H9 (cell line): ENCODE measurements at regions not wholly inside any gene's neighbourhood (a gene's known extent, or its start where the extent isn't known, plus 50 kb on each side); places are given as distances from the start of the nearest gene placed in this dataset.

Experiments used
- DNase-seq: peaks from one replicate; pipeline ENCODE4 v3.0.0-alpha.2; 2017
- H2AFZ ChIP-seq: one replicate; pipeline ENCODE4 v1.6.1; 2013; ENCODE audit warnings: mild to moderate bottlenecking, low read length, control low read depth, moderate library complexity
- H2AK5ac ChIP-seq: 2 replicates; pipeline ENCODE4 v1.6.1; 2013; ENCODE audit warnings: low read length, control low read depth, mixed read lengths; ENCODE audit not compliant: insufficient read length
- H2BK120ac ChIP-seq: one replicate; pipeline ENCODE4 v1.6.1; 2013; ENCODE audit warnings: low read depth, mild to moderate bottlenecking, low read length, control low read depth, inconsistent platforms; ENCODE audit not compliant: poor library complexity, severe bottlenecking
- H2BK12ac ChIP-seq: 2 replicates; pipeline ENCODE4 v1.6.1; 2013; ENCODE audit warnings: low read length, control low read depth, mixed read lengths, low read depth; ENCODE audit not compliant: insufficient read length
- H2BK15ac ChIP-seq: 2 replicates; pipeline ENCODE4 v1.6.1; 2013; ENCODE audit warnings: low read depth, low read length, control low read depth
- H2BK20ac ChIP-seq: one replicate; pipeline ENCODE4 v1.6.1; 2013; ENCODE audit warnings: low read depth, mild to moderate bottlenecking, low read length, control low read depth, inconsistent platforms; ENCODE audit not compliant: poor library complexity, severe bottlenecking
- H2BK5ac ChIP-seq: 2 replicates; pipeline ENCODE4 v1.6.1; 2013; ENCODE audit warnings: low read length, control low read depth, mixed read lengths; ENCODE audit not compliant: insufficient read length
- H3K14ac ChIP-seq: 2 replicates; pipeline ENCODE4 v1.6.1; 2013; ENCODE audit warnings: low read length, control low read depth; ENCODE audit not compliant: insufficient read depth
- H3K18ac ChIP-seq: 2 replicates; pipeline ENCODE4 v1.6.1; 2013; ENCODE audit warnings: low read depth, mild to moderate bottlenecking, mixed read lengths, low read length, control low read depth; ENCODE audit not compliant: insufficient read length
- H3K23ac ChIP-seq: 2 replicates; pipeline ENCODE4 v1.6.1; 2013; ENCODE audit warnings: low read length, control low read depth, mixed read lengths, low read depth; ENCODE audit not compliant: insufficient read length
- H3K23me2 ChIP-seq: 2 replicates; pipeline ENCODE4 v1.6.1; 2013; ENCODE audit warnings: low read depth, mild to moderate bottlenecking, mixed read lengths, low read length, control low read depth; ENCODE audit not compliant: insufficient read length, poor library complexity, severe bottlenecking
- H3K27ac ChIP-seq: 2 replicates; pipeline ENCODE4 v1.5.1; 2013; ENCODE audit warnings: low read length, control low read depth, mixed read lengths, low read depth; ENCODE audit not compliant: insufficient read length
- H3K27me3 ChIP-seq: 2 replicates; pipeline ENCODE4 v1.6.1; 2013; ENCODE audit warnings: low read length, control low read depth, inconsistent platforms; ENCODE audit not compliant: insufficient read depth
- H3K4ac ChIP-seq: 2 replicates; pipeline ENCODE4 v1.6.1; 2013; ENCODE audit warnings: low read depth, mild to moderate bottlenecking, control low read depth, inconsistent platforms, low read length, moderate library complexity
- H3K4me1 ChIP-seq: 2 replicates; pipeline ENCODE4 v1.6.1; 2013; ENCODE audit warnings: low read length, control low read depth, inconsistent platforms; ENCODE audit not compliant: insufficient read depth
- H3K4me2 ChIP-seq: 2 replicates; pipeline ENCODE4 v1.6.1; 2013; ENCODE audit warnings: low read length, control low read depth, mixed read lengths; ENCODE audit not compliant: insufficient read length, insufficient read depth
- H3K56ac ChIP-seq: 2 replicates; pipeline ENCODE4 v1.6.1; 2013; ENCODE audit warnings: low read depth, mild to moderate bottlenecking, mixed read lengths, low read length, control low read depth; ENCODE audit not compliant: insufficient read length
- H3K79me1 ChIP-seq: 2 replicates; pipeline ENCODE4 v1.6.1; 2013; ENCODE audit warnings: low read depth, mild to moderate bottlenecking, moderate library complexity, low read length, control low read depth, inconsistent platforms; ENCODE audit not compliant: insufficient read depth, poor library complexity, severe bottlenecking
- H3K79me2 ChIP-seq: 2 replicates; pipeline ENCODE4 v1.6.1; 2013; ENCODE audit warnings: low read length, control low read depth, inconsistent platforms; ENCODE audit not compliant: insufficient read depth
- H3K9ac ChIP-seq: 2 replicates; pipeline ENCODE4 v1.6.1; 2013; ENCODE audit warnings: low read length, control low read depth, mixed read lengths; ENCODE audit not compliant: insufficient read length; ENCODE audit errors: extremely low read depth
- H3K9me3 ChIP-seq: one replicate; pipeline ENCODE4 v1.6.1; 2013; ENCODE audit warnings: low read depth, low read length, inconsistent platforms; ENCODE audit not compliant: control insufficient read depth
- H3T11ph ChIP-seq: one replicate; pipeline ENCODE4 v1.6.1; 2013; ENCODE audit warnings: mild to moderate bottlenecking, low read length, control low read depth, inconsistent platforms
- H4K20me1 ChIP-seq: one replicate; pipeline ENCODE4 v1.6.1; 2013; ENCODE audit not compliant: control insufficient read depth, insufficient read length, insufficient read depth
- H4K5ac ChIP-seq: 2 replicates; pipeline ENCODE4 v1.6.1; 2013; ENCODE audit warnings: low read depth, mild to moderate bottlenecking, mixed read lengths, low read length, control low read depth; ENCODE audit not compliant: insufficient read length
- H4K8ac ChIP-seq: replicated peaks from 2 replicates; pipeline ENCODE4 v1.6.1; 2013; ENCODE audit warnings: low read length, control low read depth, mixed read lengths, low read depth; ENCODE audit not compliant: insufficient read length
- H4K91ac ChIP-seq: 2 replicates; pipeline ENCODE4 v1.6.1; 2013; ENCODE audit warnings: low read depth, mild to moderate bottlenecking, moderate library complexity, mixed read lengths, low read length, control low read depth; ENCODE audit not compliant: insufficient read length
- H3K27ac Mint-ChIP-seq, 3 experiments: 2 replicates in 2 of 3; 3 replicates in 1 of 3; pipeline ENCODE4 v1.8.0; 2020 to 2021; ENCODE audit warnings: mixed read lengths in 3 of 3, mild to moderate bottlenecking in 1 of 3, moderate library complexity in 1 of 3
- H3K27me3 Mint-ChIP-seq: 2 replicates; pipeline ENCODE4 v1.8.0; 2021; ENCODE audit warnings: low read depth, mild to moderate bottlenecking, moderate library complexity, mixed read lengths
- H3K36me3 Mint-ChIP-seq, 3 experiments: 2 replicates in 2 of 3; 3 replicates in 1 of 3; pipeline ENCODE4 v1.8.0; 2020 to 2021; ENCODE audit warnings: low read depth in 3 of 3, mixed read lengths in 3 of 3; ENCODE audit not compliant: insufficient read depth in 1 of 3
- H3K4me1 Mint-ChIP-seq, 2 experiments: 2 replicates each; pipeline ENCODE4 v1.8.0; 2020; ENCODE audit warnings: mixed read lengths in 2 of 2
- H3K4me3 Mint-ChIP-seq, 2 experiments: 2 replicates in 1 of 2; 3 replicates in 1 of 2; pipeline ENCODE4 v1.8.0; 2020 to 2021; ENCODE audit warnings: mild to moderate bottlenecking in 2 of 2, mixed read lengths in 2 of 2, moderate library complexity in 1 of 2
- H3K9me3 Mint-ChIP-seq, 2 experiments: 2 replicates in 1 of 2; 3 replicates in 1 of 2; pipeline ENCODE4 v1.8.0; 2020; ENCODE audit warnings: mild to moderate bottlenecking in 2 of 2, mixed read lengths in 2 of 2, moderate library complexity in 1 of 2
- WGBS: extraction: QIAGEN DNeasy Blood & Tissue Kit; methylation state at CpG from one replicate; pipeline ENCODE4 v1.1.7; 2013; ENCODE audit warnings: missing lambda C conversion rate, low lambda C conversion rate, mixed read lengths; ENCODE audit not compliant: insufficient read length; ENCODE audit errors: extremely low coverage; 5-methylcytosine and 5-hydroxymethylcytosine counted together
- TF ChIP-seq, protein P1 (sequence below): fragments of 200-600 bp; sonication (generic); conservative IDR thresholded peaks from 3 replicates; pipeline ENCODE4 v1.8.0; 2021; ENCODE audit warnings: antibody characterized with exemption, mild to moderate bottlenecking

DNA sequence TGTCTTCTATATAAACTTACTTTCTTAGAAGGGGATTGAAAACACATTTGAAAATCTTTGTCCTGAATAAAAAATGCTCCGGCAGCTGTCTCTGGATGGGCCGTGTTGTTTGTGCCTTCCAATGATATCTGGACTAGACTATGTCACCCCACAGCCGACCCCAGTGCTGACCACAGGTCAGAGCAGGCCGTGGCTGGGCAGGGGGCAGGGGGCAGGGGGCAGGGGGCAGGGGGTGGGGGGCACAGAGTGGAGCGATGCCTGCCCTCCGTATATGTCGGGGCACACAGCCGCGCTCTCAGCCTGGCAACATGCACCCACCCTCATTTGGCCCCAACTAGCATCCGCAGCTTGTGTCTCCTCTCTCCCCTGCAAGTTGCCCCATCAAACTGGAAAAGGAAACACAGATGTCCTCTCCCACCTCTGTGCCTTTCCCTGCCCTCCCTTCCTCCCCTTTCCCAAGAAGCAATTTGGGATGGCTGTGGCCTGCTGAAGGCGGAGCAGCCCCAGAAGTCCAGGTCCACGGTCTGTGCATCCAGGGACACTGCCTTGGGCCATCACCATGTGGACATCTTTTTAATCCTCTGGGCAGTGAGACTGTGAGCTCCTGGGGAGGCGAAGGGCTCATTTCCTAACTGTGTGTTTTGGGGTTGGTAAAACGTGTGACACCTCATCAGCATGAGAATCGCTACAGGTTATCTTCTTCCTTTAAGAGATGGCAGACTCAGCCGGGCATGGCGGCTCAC is 295.7 kb upstream of the RTL1 start:
- Histone ChIP-seq H4K91ac (no peak overlapping the region), H2BK15ac (no peak overlapping the region), H3K4me1 (no peaks in the 10 kb centered on the region), H3K14ac (no peak overlapping the region; the same call in 1 of the 2 replicates), H2BK20ac (no peak overlapping the region), H3K23me2 (no peaks in the 10 kb centered on the region), H3K4me2 (no peak overlapping the region), H4K8ac (no peak overlapping the region), H3K79me1 (no peaks in the 10 kb centered on the region), H2BK12ac (no peak overlapping the region), H2AFZ (no peak overlapping the region), H3K79me2 (no peaks in the 10 kb centered on the region), H3K23ac (no peak overlapping the region), H3K27ac (no peak overlapping the region), H3K27me3 (no peaks in the 10 kb centered on the region), H3K56ac (no peak overlapping the region), H4K5ac (no peak overlapping the region), H3K9me3 (no peaks in the 10 kb centered on the region), H3K4ac (no peak overlapping the region), H2BK120ac (no peak overlapping the region), H3K9ac (no peak overlapping the region), H3K18ac (no peak overlapping the region), H2AK5ac (no peak overlapping the region), H3T11ph (no peak overlapping the region), H4K20me1 (no peaks in the 10 kb centered on the region), H2BK5ac (no peak overlapping the region)
- peaks cover 4 to 15% of the 10 kb centered on the region in 2 experiments; a peak in 4 of 5 replicates for H3K9me3 Mint-ChIP-seq
- H3K27me3 Mint-ChIP-seq = peaks cover 15% of the 10 kb centered on the region
- DNase-seq = peak; percentile 12
- no peak overlapping the region for H3K27ac Mint-ChIP-seq
- no peak overlapping the region; a peak in 1 of 5 replicates for H3K4me3 Mint-ChIP-seq
- WGBS = no CpG with 5 or more reads among the region's 17 CpGs
- H3K4me1 Mint-ChIP-seq = peaks cover 5 to 7% of the 10 kb centered on the region in 2 experiments
- peaks cover 0 to 6% (median 0%) of the 10 kb centered on the region in 3 experiments; a peak in 3 of 7 replicates for H3K36me3 Mint-ChIP-seq
- TF ChIP-seq, protein P1, sequence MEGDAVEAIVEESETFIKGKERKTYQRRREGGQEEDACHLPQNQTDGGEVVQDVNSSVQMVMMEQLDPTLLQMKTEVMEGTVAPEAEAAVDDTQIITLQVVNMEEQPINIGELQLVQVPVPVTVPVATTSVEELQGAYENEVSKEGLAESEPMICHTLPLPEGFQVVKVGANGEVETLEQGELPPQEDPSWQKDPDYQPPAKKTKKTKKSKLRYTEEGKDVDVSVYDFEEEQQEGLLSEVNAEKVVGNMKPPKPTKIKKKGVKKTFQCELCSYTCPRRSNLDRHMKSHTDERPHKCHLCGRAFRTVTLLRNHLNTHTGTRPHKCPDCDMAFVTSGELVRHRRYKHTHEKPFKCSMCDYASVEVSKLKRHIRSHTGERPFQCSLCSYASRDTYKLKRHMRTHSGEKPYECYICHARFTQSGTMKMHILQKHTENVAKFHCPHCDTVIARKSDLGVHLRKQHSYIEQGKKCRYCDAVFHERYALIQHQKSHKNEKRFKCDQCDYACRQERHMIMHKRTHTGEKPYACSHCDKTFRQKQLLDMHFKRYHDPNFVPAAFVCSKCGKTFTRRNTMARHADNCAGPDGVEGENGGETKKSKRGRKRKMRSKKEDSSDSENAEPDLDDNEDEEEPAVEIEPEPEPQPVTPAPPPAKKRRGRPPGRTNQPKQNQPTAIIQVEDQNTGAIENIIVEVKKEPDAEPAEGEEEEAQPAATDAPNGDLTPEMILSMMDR = no peak
